Activated CD8-positive, alpha-beta T cell treated with anti-CD3 and anti-CD28 coated beads, Interleukin-2, amount 10 ng/mL, durations not matched to agents 7 days and 5 days (primary cell): ENCODE measurements at regions not wholly inside any gene's neighbourhood (a gene's known extent, or its start where the extent isn't known, plus 50 kb on each side); places are given as distances from the start of the nearest gene placed in this dataset.

ENCODE experiments used
- ATAC-seq: fragments of 150-1000 bp; cut with Tn5 transposase; one replicate; pipeline ENCODE4 v1.10.0; 2021; ENCODE audit warnings: moderate library complexity
- CTCF ChIA-PET: fragments of 350-600 bp; sonication (Branson Sonifier 250); formaldehyde crosslinking; loops from one replicate; lab custom pipeline; 2021; ENCODE audit warnings: antibody characterized with exemption; lab: Charles Lee
- POLR2A ChIA-PET: fragments of 350-600 bp; sonication (Branson Sonifier 250); formaldehyde crosslinking; loops from one replicate; lab custom pipeline; 2021; ENCODE audit warnings: antibody characterized with exemption; lab: Charles Lee
- DNase-seq: peaks from one replicate; pipeline ENCODE4 v3.0.0-alpha.2; 2020
- H3K27ac Mint-ChIP-seq: one replicate; pipeline ENCODE4 v1.8.0; 2021; ENCODE audit warnings: mild to moderate bottlenecking, mixed read lengths
- H3K27me3 Mint-ChIP-seq: one replicate; pipeline ENCODE4 v1.8.0; 2021; ENCODE audit warnings: low read depth, mixed read lengths
- H3K36me3 Mint-ChIP-seq: one replicate; pipeline ENCODE4 v1.8.0; 2021; ENCODE audit warnings: low read depth, mixed read lengths
- H3K4me1 Mint-ChIP-seq: one replicate; pipeline ENCODE4 v1.8.0; 2021; ENCODE audit warnings: low read depth, mixed read lengths
- H3K4me3 Mint-ChIP-seq: one replicate; pipeline ENCODE4 v1.8.0; 2021; ENCODE audit warnings: mild to moderate bottlenecking, mixed read lengths
- H3K9me3 Mint-ChIP-seq: one replicate; pipeline ENCODE4 v1.8.0; 2022; ENCODE audit warnings: mixed read lengths; ENCODE audit not compliant: insufficient read depth

DNA sequence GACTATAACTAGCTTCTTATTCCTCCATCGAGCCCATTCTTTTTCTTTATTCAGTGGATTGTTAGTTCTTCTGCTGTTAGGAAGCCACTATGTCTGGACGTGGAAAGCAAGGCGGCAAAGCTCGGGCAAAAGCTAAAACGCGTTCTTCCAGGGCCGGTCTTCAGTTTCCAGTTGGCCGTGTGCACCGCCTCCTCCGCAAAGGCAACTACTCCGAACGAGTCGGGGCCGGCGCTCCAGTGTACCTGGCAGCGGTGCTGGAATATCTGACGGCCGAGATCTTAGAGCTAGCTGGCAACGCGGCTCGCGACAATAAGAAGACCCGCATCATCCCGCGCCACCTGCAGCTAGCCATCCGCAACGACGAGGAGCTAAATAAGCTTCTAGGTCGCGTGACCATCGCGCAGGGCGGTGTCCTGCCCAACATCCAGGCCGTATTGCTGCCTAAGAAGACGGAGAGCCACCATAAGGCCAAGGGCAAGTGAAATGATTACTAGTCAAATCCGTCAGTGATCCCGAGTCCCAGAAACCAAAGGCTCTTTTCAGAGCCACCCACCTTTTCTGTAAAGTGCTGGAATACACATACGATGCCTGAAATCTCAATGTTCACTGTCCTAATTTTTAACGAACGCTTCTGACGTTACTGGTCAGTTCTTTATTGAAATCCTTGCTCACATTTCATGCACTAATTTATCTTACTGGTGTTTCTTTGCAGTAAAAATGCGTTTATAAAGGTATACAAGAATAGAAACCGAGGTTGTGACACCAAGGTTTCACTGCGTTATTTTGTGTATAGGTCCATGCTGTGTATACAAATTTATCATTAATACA, 129.9 kb downstream of the HFE start:
- no peak overlapping the region for H3K27ac Mint-ChIP-seq
- no peaks in the 10 kb centered on the region for H3K9me3 Mint-ChIP-seq
- no peak overlapping the region for H3K4me3 Mint-ChIP-seq
- DNase-seq = peak; percentile 90
- POLR2A ChIA-PET = interaction anchor here (0.7 to 27.2 kb wide), 64 partner anchors 9 to 1677 kb away, joined by 3 to 2224 read pairs (median 6); partner anchors contain the start of genes HFE and HMGN4
- CTCF ChIA-PET = interaction anchor here (0.7 to 3.1 kb wide), 18 partner anchors 10 to 105 kb away, joined by 3 to 16 read pairs (median 6); a partner anchor contains a TSS
- H3K36me3 Mint-ChIP-seq = no peaks in the 10 kb centered on the region
- H3K4me1 Mint-ChIP-seq = peaks cover 45% of the 10 kb centered on the region
- H3K27me3 Mint-ChIP-seq = no peaks in the 10 kb centered on the region
- ATAC-seq = peak; percentile 61

DNA sequence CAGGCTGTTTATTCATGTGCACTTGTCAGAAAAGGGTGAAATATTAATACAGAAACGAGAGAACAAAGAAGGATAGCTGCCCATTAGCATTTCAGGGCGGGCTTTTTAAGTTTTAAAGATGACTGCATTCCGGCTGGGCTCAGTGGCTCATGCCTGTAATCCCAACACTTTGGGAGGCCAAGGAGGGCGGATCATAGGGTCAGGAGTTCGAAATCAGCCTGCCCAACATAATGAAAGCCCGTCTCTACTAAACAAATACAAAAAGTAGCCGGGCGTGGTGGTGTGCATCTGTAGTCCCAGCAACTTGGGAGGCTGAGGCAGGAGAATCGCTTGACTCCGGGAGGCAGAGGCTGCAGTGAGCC, 130.5 kb downstream of the HFE start:
- Mint-ChIP-seq H3K4me1 (peaks cover 43% of the 10 kb centered on the region), H3K36me3 (no peaks in the 10 kb centered on the region), H3K27ac (no peak overlapping the region), H3K4me3 (no peak overlapping the region), H3K27me3 (no peaks in the 10 kb centered on the region), H3K9me3 (no peaks in the 10 kb centered on the region)
- CTCF ChIA-PET = interaction anchor here (1.9 to 3.1 kb wide), 4 partner anchors 12 to 42 kb away, joined by 10 to 16 read pairs (median 13); a partner anchor contains a TSS
- DNase-seq = peak; percentile 52
- POLR2A ChIA-PET = interaction anchor here (0.8 to 27.2 kb wide), 16 partner anchors 8 to 915 kb away, joined by 3 to 2224 read pairs (median 78); a partner anchor contains a TSS
- ATAC-seq = no peak

DNA sequence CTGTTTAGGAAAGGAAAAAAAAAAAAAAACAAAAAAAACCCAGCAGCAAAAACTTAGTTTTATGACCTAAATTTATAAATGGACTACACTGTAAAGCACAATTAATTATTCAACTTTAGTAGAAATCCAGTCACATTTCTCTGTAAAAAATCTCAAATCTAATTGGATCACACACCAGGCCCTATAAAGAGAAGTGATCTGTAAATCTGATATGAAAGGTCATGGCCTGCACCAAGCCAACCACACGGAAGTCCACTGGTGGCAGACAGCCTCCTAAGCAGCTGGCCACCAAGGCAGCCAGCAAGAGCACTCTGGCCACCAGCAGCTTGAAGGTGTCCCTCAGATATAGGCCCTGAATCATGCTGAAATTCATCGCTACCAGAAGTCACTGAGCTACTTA, 131.6 kb downstream of the HFE start:
- no peak overlapping the region for H3K27ac Mint-ChIP-seq

DNA sequence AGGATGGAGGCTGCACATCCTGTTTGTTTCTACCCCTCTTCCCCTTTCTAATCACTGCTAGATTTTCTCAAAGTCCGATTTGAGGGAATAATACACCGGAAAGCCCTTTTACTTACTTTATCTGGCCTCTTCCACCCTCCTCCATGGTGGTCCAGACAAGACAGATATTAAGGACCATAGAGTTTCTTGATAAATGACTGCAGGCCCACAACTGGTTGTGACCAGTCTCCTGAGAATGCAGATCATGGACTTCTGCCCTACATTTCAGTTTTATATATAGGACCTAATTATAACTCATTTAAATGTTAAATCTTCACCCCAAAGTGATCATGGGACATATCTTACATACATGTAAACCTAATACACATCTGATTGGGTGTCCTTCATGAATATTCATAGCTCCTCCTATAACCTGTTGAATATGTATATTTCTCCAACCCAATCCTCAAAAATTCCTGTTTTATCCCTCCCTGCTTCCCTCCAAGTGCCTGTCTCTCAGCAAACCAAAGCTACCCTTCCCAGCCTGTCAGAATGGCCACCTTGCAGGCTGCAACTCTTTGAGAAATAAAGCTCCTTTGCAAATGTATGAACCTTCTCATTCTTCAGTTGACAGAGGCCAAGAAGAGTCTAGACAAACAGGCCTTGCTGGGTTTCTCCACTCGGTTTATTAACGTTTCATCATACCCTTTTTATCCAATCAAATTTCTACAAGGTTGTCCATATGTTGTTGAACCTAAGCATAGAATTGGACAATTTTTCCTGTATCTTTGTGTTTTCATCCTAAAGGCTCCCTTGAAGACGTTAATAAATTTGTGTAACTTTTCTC, 133.1 kb downstream of the HFE start:
- no peak overlapping the region for H3K4me3 Mint-ChIP-seq
- no peaks in the 10 kb centered on the region for H3K27me3 Mint-ChIP-seq
- H3K4me1 Mint-ChIP-seq = peaks cover 31% of the 10 kb centered on the region
- ChIA-PET POLR2A (interaction anchor here (0.6 to 27.2 kb wide), 13 partner anchors 15 to 1646 kb away, joined by 3 to 2224 read pairs (median 5); a partner anchor contains a TSS), CTCF (interaction anchor here (0.6 to 0.9 kb wide), 2 partner anchors 21 to 22 kb away, joined by 3 read pairs; a partner anchor contains a TSS)
- DNase-seq (no peak), ATAC-seq (no peak)
- H3K27ac Mint-ChIP-seq = peak overlapping the region; percentile 69
- no peaks in the 10 kb centered on the region for H3K9me3 Mint-ChIP-seq
- H3K36me3 Mint-ChIP-seq = no peaks in the 10 kb centered on the region

More for the DNA sequence above, 131.6 kb downstream of the HFE start:
- DNase-seq (no peak), ATAC-seq (no peak)
- CTCF ChIA-PET = no interaction called here
- Mint-ChIP-seq H3K4me3 (no peak overlapping the region), H3K36me3 (no peaks in the 10 kb centered on the region), H3K9me3 (no peaks in the 10 kb centered on the region), H3K4me1 (peaks cover 38% of the 10 kb centered on the region), H3K27me3 (no peaks in the 10 kb centered on the region)
- POLR2A ChIA-PET = interaction anchor here (0.7 to 27.2 kb wide), 7 partner anchors 16 to 163 kb away, joined by 3 to 2224 read pairs (median 5); a partner anchor contains a TSS

DNA sequence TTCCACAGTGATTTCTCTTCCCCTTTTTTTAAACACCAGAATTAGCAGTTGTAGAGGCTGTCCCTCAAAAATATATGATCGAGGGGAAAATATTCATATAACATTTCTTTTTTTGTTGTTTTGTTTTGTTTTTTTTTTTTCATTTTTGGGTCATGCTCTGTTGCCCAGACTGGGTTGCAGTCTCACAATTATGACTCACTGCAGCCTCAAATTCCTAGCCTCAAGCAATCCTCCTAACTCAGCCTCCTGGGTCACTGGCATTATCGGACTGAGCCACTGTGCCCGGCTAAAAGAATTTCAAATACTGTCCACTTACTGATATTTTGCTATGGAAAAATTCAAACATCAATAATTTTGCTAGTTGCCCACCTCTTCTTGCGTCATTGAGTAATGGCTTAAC, 134.0 kb downstream of the HFE start:
- DNase-seq (no peak), ATAC-seq (no peak)
- no peaks in the 10 kb centered on the region for H3K9me3 Mint-ChIP-seq
- H3K27me3 Mint-ChIP-seq = no peaks in the 10 kb centered on the region
- ChIA-PET POLR2A (interaction anchor here (1.1 to 27.2 kb wide), 10 partner anchors 14 to 1645 kb away, joined by 3 to 2224 read pairs (median 10); a partner anchor contains a TSS), CTCF (no interaction called here)
- no peak overlapping the region for H3K27ac Mint-ChIP-seq
- H3K4me1 Mint-ChIP-seq = peaks cover 31% of the 10 kb centered on the region
- no peaks in the 10 kb centered on the region for H3K36me3 Mint-ChIP-seq
- no peak overlapping the region for H3K4me3 Mint-ChIP-seq

DNA sequence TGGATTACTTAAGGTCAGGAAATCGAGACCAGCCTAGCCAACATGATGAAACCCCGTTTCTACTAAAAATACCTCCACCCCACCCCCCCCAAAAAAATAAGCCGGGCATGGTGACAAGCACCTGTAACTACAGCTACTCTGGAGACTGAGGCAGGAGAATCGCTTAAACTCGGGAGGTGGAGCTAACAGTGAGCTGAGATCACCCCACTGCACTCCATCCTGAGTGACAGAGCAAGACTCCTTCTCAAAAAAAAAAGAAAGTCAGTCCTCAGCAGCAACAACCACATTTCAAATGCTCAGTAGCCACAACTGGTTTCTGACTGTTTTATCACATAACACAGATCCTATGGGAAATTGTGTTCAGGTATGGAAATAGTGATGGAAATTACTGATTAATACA, 135.3 kb downstream of the HFE start:
- DNase-seq (peak; percentile 60), ATAC-seq (peak; percentile 17)
- H3K36me3 Mint-ChIP-seq = peaks cover 7% of the 10 kb centered on the region
- ChIA-PET CTCF (interaction anchor here (0.9 to 1.9 kb wide), 4 partner anchors 11 to 49 kb away, joined by 3 to 6 read pairs (median 6); no protein-coding TSS in a partner anchor), POLR2A (interaction anchor here (1.1 to 27.2 kb wide), 12 partner anchors 7 to 1670 kb away, joined by 3 to 2224 read pairs (median 33); a partner anchor contains a TSS)
- H3K27ac Mint-ChIP-seq = no peak overlapping the region
- H3K27me3 Mint-ChIP-seq = no peaks in the 10 kb centered on the region
- no peak overlapping the region for H3K4me3 Mint-ChIP-seq
- no peaks in the 10 kb centered on the region for H3K9me3 Mint-ChIP-seq
- H3K4me1 Mint-ChIP-seq = peaks cover 41% of the 10 kb centered on the region

DNA sequence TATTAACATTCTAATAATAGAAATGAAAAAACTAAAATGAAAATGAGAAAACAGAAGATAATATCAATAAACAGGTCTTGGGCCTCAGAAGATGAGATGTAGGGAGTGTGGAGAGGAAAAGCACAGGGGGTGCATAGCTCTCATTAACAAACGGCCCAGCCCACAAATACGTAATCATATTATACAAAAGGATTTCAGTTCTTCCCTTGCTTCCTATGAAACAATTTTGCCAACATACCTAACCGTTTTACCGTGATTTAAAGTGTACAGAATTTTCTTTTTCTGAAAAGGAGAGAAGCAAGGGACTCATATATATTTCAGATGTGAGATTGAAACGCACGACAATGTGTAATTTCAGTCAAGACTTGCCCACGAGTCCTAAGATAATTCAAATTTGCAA, 136.0 kb downstream of the HFE start:
- POLR2A ChIA-PET = interaction anchor here (1.0 to 27.2 kb wide), 16 partner anchors 7 to 1670 kb away, joined by 3 to 2224 read pairs (median 13); a partner anchor contains a TSS
- Mint-ChIP-seq H3K27me3 (no peaks in the 10 kb centered on the region), H3K9me3 (no peaks in the 10 kb centered on the region), H3K4me1 (peaks cover 41% of the 10 kb centered on the region), H3K4me3 (no peak overlapping the region), H3K27ac (no peak overlapping the region), H3K36me3 (peaks cover 7% of the 10 kb centered on the region)
- DNase-seq (no peak), ATAC-seq (peak; percentile 20)
- CTCF ChIA-PET = interaction anchor here (0.9 to 1.9 kb wide), 4 partner anchors 10 to 49 kb away, joined by 3 to 6 read pairs (median 6); no protein-coding TSS in a partner anchor

DNA sequence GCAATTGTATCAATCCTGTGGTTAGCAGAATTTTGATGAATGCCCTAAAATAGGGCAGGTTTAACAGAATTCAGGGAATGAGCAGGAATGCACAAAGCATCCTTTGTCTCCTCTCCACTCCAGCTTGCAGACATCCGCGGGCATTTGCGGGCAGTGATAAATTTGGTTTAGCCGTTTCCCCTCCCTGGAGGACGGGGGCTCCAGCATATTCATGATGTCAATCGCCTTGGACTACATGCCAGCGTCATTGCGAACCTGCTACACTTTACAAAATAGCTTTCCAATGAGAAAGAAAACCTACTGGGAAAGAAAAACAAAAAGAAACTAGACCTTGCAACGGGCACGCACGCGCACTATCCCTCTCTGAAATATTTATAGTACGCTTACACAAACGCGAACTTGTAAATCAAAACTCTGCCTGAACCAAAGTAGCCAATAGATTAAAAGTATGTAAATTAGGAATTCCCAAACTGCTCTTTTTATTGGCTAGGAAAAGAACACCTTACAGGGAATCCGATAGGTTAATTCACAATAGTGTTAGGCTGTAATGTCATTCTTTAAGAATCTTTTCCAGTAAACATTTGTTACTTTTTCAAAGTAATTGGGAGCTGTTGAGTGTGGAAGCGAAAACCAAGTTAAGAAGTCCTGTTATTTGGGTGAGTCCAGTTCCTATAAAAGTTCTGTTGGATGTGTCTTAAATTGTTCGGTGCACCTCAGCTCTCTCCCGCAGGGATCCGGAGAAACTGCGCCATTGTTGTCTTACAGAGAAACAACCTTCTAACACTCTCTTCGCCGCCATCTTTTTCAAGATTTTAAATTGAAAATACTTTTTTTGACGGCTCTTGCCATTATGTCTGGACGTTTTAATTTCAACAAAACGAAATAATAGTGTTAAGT, 136.7 kb downstream of the HFE start:
- ATAC-seq (peak; percentile 83), DNase-seq (peak; percentile 83)
- CTCF ChIA-PET = interaction anchor here (1.2 to 1.9 kb wide), 2 partner anchors 10 to 50 kb away, joined by 6 read pairs; no protein-coding TSS in a partner anchor
- Mint-ChIP-seq H3K4me3 (no peak overlapping the region), H3K4me1 (peaks cover 37% of the 10 kb centered on the region), H3K27me3 (no peaks in the 10 kb centered on the region), H3K27ac (no peak overlapping the region), H3K9me3 (no peaks in the 10 kb centered on the region), H3K36me3 (peaks cover 7% of the 10 kb centered on the region)
- POLR2A ChIA-PET = interaction anchor here (0.8 to 27.2 kb wide), 20 partner anchors 8 to 1669 kb away, joined by 3 to 2224 read pairs (median 7); a partner anchor contains a TSS

DNA sequence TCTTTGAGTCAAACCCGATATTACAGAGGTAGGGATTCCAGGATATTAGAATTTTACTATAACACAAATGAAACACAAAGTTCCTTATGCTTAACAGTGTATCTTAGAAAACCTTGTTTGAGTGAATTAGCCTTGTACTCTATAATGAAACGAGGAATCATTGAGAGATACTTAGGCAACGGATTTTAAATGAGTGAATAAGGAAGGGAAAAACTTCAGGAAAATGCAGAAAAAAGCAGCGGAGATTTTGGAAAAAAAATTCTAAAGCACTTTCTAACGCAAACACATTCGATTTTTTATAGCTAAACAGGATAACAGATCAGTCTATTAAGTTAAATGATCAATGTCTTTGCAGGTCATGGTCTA, 137.3 kb downstream of the HFE start:
- no peak overlapping the region for H3K4me3 Mint-ChIP-seq
- H3K4me1 Mint-ChIP-seq = peaks cover 37% of the 10 kb centered on the region

More for the DNA sequence above, 137.3 kb downstream of the HFE start:
- H3K9me3 Mint-ChIP-seq = no peaks in the 10 kb centered on the region
- no peak overlapping the region for H3K27ac Mint-ChIP-seq
- ATAC-seq = no peak
- POLR2A ChIA-PET = interaction anchor here (0.8 to 27.2 kb wide), 19 partner anchors 9 to 1668 kb away, joined by 3 to 2224 read pairs (median 8); a partner anchor contains a TSS
- peaks cover 7% of the 10 kb centered on the region for H3K36me3 Mint-ChIP-seq
- DNase-seq = no peak
- CTCF ChIA-PET = interaction anchor here (1.1 kb wide), 1 partner anchor 9 kb away, joined by 4 read pairs; no protein-coding TSS in a partner anchor
- H3K27me3 Mint-ChIP-seq = no peaks in the 10 kb centered on the region
